ENCODE measurements at regions not wholly inside any gene's neighbourhood (a gene's known extent, or its start where the extent isn't known, plus 50 kb on each side); places are given as distances from the start of the nearest gene placed in this dataset.

DNA sequence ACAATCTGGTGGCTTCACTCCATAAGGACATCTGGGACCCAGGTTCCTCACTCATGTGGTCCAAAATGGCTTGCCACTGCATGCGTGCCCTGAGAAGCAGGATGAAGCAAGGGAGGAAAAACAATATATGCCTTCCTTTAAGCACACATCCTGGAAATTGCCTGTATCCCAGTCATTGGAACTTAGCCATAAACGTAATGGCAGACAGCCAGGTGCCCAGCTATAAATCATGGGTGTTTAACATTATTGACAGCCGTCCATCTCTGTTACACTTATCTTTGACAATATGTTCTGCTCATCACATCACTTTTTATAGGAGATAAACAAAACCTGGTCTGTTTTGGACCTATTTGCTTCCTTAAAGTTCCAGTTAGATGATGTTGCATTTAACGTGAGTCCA, 181.0 kb downstream of the AASDH start:
- DNase-seq (ENCODE audit: low read depth in 2 of 2) = no peak

DNA sequence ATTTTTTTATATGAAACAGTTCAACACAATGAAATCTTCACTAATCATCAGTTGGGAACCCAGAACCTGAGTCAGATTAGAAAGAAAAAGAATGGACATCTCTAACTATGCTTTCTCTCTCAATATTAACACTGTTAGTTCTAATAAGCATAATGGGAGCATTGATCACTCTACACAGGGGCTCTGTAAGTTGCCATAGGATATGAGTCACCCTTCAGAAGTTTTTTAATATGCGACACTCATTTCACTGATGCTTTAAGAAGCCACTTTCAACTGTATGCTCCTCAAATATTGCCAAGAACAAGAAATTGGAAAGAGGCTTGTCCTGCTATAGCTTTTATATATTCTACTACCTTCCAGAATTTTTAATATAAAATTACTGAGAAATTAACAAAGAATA, 187.0 kb downstream of the AASDH start:
- DNase-seq (ENCODE audit: low read depth in 2 of 2) = no peak

DNA sequence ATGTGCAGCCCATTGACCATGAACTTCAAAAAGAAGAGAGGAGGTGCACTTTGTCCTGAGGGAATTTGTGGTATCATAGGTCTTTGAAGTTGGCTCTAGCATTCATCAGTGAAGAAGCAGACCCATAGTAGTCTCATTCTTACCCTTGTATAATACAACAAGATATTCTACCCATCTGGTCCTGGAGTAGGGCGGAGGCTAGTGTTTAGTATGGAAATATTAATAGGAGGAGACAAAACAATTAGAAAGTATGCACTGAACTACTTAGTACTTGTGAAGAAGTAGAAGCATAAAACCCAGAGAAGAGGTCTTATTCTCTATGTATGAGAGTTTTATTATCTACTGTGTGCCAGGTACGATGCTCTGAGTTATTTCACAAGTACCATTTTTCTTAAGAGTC, 189.0 kb downstream of the AASDH start:
- DNase-seq (ENCODE audit: low read depth in 2 of 2) = no peak

DNA sequence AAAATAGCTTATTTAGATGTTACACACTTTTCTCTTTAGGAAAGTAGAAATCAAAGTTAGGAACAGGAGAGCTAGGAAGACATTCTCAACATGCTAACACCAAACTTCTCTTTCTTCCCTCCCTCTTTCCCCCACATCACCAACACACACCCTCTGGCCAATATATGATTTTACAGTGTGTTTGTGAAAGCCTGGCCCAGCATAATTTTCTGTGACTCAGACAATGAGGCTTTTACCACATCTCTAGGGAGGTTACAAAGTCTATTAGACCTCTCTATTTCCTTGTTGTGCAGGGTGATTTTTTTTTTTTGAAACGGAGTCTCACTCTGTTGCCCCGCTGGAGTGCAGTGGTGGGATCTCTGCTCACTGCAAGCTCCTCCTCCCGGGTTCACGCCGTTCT, 189.9 kb downstream of the AASDH start:
- DNase-seq (ENCODE audit: low read depth in 2 of 2) = no peak

DNA sequence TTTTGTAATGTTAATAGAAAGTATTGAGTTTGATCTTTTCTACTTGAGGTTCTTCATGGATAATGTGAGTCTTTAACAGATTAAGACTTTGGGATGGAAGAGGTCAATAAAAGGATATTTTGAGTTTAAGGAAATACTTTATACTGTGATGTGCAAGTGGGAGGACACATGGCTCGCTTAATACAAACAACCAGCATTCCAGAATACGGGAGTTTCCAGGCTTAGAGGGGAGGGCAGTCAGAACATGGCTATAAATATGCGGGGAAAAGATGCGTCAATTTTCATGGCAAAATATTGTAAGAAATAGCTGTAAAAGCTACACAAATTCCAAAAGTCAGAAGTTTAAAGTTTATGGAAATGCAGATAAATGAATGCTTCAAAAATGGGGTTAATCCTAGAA, 192.3 kb downstream of the AASDH start:
- no peak for DNase-seq (ENCODE audit: low read depth in 2 of 2)

DNA sequence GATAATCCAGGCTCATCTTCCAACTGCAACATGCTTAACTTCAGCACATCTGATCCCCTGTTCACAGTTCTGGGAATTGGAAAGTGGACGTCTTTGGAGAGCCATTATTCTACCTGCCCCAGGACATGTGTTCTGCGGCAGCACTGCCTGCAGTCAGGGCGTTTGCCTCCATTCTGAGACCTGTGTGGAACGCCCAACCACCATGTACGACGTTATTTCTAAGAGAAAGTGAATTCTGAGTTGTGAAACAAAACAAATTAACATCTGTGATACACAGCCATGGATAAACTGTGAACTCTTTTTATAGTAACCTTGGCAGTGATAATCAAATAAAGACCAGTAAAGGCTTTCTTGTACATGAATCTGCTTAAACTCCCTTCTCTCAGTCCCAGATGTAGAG, 195.8 kb downstream of the AASDH start:
- no peak for DNase-seq (ENCODE audit: low read depth in 2 of 2)

DNA sequence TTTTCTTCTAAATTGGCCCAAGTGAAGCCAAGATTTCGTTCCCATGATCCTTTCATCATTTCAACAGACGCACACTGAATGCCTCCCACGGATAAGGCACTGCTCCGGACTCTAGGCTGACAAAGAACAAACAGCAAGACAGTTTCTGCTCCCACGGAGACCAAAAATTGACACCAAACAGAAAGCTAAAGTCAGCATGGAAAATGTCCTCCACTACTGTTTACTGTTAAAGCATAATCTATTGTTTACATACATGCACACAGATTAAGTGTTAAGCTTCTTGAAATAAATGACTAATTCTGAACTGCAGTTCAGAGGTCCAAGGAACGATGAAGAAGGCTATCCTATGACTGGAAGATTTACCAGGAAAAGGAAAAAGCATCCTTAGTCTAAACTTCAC, 199.6 kb downstream of the AASDH start:
- DNase-seq (ENCODE audit: low read depth in 2 of 2) = no peak

DNA sequence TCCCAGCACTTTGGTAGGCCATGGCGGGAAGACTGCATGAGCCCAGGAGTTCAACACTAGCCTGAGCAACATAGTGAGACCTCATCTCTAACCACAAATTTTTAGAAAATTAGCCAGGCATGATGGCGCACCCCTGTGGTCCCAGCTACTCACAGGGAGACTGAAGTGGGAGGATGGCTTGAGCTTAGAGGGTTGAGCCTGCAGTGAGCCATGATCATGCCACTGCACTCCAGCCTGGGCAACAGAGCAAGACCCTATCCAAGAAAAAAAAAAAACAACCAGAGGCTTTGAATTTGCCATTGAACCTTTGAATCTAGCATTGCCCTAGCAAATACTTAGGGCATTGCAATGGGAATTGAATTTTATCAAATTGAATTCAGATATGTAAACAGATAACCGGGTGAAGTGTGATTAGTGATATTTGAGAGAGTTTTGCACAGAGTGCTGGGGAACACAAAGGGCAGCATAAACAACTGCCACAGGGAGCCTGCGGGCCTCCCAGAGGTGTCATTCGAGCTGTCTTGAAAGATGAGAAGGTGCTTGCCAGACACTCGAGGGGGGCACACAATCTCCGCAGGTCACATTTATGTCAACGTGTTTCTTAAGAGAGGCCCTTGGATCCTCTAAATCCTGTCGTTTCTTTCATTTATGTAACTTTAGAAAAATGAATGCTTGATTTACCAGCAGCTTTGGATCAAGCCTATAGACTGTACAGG, 200.3 kb downstream of the AASDH start:
- DNase-seq (ENCODE audit: low read depth in 2 of 2) = no peak

DNA sequence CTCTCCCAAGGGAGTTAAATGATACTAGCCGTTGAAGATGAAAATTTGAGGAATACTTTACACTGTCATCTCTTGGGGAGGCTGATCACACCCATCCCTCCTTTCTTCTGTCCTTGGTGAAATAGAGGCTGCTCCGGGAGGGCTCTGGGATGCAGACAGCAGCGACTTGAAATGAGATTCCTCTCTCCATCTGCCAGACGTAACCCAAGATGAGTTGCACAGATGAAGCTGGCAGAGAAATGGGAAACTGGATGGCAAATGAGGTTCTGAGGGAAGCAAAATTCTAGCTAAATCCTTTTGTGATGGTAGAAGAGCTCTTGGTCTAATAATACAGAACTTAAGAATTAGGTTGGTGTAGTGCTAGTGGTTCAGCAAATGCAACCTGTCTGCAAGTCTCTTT, 201.4 kb downstream of the AASDH start:
- no peak for DNase-seq (ENCODE audit: low read depth in 2 of 2)

DNA sequence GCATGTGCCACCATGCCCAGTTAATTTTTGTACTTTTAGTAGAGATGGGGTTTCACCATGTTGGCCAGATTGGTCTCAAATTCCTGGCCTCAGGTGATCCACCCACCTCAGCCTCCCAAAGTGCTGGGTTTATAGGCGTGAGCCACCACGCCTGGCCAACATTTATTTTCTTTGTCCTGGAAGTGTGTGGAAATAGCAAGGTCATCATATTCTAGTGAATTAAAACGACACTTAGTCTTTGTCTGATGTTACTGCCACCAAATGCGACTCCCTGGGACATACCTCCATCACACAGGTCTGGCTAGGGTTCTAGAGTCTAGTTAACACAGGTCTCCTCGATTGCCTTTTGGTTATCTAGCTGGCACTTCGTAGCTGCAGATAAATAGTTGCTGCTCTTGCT, 203.1 kb downstream of the AASDH start:
- no peak for DNase-seq (ENCODE audit: low read depth in 2 of 2)

DNA sequence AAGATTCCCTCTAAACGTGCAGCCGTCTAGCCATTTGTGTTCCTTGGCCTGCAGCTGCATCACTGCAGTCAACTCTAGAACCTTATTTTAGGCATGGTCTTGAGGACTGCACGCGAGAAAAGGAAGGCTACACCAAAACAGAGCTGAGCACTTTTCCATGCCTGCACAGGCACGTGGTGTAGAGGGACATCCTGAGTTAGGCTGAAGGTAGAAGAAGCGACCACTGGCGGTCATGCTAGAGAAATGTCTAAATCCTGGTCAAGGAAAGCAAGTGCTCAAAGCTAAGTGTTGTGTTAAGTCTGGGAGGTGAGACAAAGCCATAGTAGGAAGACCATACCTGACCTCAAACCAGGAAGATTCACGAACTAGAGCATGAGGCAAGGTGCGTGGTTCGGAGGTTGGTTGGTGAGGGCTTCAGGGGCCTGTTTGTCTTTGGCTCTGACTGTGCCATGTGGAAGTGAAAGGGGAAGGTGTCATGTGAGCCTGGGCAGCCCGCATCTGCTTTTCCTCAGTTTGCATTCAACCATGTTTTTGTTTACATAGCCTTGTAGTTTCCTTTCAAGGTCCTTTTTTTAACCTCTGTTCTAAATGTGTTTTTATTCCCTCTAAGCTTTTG, 203.8 kb downstream of the AASDH start:
- no peak for DNase-seq (ENCODE audit: low read depth in 2 of 2)

DNA sequence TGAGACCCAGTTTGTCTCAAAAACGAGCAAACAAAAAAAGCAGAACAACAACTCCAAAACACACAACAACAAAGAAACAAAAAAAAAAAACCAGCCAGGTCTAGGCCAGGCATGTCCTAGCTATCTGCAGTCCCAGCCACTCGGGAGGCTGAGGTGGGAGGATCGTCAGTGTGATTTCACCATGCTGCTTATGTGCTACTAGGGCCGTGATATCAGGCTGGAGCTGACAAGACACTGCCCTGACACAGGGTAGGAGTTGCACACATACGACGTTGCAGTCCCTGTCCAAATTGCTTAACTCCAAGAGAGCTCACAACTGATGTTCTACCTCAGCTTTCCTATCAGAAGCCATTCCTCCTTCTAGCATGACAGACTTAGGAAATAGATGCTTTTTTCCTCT, 204.9 kb downstream of the AASDH start:
- no peak for DNase-seq (ENCODE audit: low read depth in 2 of 2)

DNA sequence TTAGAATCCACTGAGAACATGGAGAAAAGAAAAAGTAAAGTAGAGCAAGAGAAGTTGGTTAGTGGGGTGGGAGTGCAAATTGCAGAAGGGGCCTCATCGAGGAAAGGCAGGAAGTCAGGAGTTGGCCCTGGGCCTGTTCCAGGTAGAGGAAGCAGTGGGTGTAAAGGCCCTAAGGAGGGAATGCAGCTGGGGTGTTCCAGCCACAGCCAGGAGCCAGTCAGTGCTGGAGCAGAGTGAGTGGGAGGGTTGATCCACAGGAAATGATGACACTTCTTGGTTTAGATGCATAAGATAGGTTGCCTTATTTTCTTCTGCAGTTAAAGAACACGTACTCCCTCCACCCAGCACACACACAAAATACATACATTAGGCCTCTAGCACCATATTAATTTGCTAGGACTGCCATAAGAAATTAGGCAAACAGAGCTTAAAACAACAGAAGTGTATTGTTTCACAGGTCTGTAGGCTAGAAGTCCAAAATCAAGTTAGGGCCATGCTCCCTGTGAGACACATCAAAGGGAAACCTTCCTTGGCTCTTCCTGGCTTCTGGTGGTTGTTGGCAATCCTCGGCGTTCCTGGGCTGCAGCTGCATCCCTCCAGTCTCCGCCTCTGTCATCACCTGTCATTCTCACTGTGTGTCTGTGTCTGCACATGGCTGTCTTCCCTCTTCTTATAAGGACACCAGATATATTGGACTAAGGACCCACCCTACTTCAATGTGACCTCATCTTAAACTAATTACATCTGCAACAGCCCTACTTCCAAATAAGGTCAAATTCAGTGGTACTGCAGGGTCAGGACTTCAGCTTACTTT, 205.9 kb downstream of the AASDH start:
- peak in 1 of 2 donors; percentile 21 for DNase-seq (ENCODE audit: low read depth in 2 of 2)

DNA sequence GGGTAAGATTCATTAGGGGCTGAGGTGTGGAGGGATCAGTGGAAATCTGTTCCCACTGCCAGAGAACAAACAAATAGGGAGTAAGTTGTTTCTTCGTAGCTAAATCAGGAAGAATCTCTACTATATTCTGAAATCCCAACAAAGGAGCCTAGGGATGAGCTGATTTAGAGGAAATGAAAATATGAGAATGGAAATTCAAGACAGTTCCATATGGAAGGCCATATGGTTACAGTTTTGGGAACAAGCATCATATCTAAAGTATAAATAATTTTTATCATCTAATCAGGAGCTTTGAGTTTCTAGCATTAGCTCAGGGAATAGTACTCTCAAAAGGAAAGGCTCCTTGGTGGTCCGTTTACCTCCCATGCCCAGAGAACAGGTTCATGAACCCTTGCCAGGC, 218.2 kb downstream of the AASDH start:
- no peak for DNase-seq (ENCODE audit: low read depth in 2 of 2)

DNA sequence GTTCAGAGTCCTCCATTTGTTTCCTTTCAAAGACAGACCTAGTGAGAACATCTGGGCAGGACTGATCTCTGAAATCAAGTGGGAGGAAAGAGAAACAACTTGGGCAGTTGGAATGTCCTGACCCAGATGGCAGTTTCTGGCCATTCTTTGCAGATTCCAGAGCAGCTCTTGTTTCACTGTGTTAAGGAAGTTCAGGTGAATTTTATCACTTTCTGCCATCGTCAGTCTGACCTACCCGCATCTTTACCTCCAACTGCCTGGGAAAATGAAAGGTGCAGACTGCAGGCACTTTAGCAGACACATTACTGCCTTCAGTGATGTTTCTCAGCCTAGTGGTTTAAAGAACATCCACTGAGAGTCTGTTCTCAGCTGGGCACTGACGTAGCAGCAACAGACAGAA, 216.2 kb downstream of the CEP135 start:
- DNase-seq (ENCODE audit: low read depth in 2 of 2) = no peak

DNA sequence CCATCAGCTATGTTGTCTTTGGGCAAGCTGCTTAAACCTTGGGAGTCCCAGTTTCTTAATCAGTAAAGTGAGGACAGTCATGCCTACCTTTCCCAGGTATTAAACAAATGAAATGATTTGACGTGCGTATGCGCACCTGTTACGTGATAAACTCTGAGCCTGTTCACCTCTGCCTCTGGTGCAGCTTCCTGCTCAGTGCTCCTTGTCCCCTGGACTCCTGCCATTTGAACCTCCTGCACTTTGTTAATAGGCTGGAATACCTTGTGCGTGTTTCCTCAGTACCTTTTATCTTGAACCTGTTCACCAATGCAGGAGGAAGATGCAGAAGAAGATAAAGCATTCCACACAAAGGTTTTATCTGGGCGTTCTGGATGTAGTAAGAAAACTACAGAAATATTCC, 211.9 kb downstream of the CEP135 start:
- DNase-seq (ENCODE audit: low read depth in 2 of 2) = no peak

DNA sequence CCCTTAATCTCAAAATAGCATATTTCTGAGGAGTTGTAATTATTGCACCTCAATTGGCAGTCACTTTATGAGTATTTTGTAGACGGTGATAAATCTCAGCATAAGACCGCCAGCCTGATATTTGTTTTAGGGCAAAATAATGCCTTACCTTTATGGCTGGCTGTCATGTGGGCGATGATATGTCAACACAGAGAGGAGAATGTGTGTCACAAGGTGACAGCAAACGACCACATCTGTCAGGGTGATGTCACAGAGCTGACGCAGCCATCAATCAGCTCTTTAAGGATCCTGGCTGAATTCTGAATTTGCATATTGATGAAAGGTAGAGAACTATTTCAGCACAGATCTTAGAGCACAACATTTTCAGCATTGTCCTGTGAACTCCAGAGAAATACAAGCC, 209.7 kb downstream of the CEP135 start:
- DNase-seq (ENCODE audit: low read depth in 2 of 2) = peak; percentile 8 to 35

DNA sequence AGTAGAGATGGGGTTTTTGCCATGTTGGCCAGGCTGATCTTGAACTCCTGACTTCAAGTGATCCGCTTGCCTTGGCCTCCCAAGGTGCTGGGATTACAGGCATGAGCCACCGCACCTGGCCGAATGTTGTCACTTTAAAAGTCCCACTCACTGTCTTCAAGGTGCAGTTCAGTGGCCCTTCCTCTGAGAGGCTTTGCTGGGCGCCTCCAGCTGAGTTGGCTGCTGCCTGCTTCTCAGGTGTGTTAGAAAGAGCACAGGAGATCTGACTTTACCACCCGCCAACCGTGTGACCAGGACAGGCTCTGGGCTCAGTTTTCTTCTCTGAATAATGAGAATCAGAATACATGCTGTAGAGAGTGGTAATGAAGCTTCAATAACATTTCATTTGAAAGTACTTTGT, 207.4 kb downstream of the CEP135 start:
- DNase-seq (ENCODE audit: low read depth in 2 of 2) = no peak

DNA sequence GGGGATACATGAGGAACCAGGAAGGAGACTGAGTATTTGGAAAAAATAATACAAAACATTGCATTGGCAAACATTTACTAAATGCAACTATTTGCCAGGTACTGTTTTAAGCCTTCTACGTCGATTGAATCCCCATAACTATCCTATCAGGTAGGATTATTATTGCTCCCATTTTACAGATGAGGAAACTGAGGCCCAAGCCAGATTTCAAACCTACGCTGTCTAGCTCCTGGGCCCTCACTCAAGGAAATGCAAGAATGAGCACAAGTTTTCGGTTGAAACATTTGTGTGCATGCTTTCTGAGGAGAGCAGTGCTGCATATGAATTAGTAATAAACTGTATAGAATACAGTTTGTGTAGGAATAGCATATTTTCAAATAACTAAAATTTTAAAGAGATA, 206.7 kb downstream of the CEP135 start:
- no peak for DNase-seq (ENCODE audit: low read depth in 2 of 2)

DNA sequence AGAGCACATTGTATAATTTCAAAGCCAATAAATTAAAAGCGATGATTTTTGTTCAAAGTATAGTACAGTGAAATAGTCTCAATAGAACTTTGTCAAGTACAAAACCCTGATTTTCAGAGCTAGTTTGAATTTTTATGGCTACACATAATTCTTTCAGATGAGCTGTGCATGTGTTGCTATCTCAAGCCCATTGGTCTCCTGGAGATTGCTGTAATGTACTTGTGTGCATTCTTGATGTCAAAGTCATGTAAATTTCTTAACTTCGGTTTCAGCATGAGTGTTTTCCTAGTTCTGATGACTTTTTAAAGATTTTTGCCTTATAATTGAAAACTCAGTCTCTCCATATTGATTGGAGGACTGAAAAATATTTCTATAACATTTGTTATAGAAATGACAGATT, 200.8 kb downstream of the CEP135 start:
- no peak for DNase-seq (ENCODE audit: low read depth in 2 of 2)

DNA sequence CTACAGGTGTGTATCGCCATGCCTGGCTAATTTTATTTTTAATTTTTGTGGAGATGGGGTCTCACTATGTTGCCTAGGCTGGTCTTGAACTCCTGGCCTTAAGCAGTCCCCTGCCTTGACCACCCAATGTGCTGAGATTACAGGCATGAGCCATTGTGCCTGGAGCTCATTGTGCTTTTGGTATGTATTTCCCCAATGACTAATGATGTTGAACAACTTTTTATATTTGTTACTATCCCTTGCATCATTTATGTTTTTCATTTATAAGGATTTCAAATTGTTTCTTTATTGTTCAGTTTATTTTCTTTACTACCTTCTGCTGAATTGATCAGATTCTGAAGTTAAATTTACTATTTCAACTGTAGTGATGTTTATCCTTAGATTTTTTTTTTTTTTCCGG, 199.7 kb downstream of the CEP135 start:
- DNase-seq (ENCODE audit: low read depth in 2 of 2) = no peak

DNA sequence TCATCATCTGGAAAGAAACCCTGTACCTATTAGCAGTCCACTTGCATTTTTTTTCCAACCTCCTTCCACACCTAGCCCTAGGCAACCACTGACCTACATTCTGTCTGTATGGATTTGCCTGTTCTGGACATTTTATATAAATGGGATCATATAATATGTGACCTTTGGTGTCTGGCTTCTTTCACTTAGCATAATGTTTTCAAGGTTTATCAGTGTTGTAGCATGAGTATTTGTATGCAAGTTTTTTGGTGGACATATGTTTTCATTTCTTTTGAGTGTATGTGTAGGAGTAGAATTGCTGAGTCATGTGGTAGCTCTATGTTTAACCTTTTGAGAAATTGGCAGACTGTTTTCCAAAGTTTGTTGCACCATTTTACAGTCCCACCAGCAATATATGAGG, 198.6 kb downstream of the CEP135 start:
- DNase-seq (ENCODE audit: low read depth in 2 of 2) = no peak

DNA sequence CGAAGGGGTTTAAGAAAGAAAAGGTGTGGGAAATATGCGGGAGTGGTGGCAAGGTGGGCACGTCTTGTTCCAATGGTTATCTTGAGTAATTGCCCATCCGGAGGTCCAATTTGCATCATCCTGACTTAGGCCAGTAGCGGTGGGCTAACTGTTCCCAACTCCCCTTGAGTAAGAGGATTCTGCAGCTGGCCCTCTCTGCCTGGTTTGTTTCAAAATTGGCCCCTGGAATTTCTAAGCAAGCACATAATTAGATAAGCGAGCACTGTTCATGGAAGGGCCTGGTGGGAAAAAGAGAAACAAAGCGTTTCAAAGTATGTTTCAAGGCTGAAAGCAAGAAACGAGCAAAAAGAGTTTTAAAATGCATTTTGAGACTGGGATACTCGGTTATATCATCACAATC, 198.2 kb downstream of the CEP135 start:
- DNase-seq (ENCODE audit: low read depth in 2 of 2) = no peak

All from stimulated activated CD4-positive, alpha-beta T cell treated with anti-CD3 and anti-CD28 coated beads, Interleukin-15, amount 100 ng/mL, for 48 hours (primary cell).